ENCODE measurements at regions not wholly inside any gene's neighbourhood (a gene's known extent, or its start where the extent isn't known, plus 50 kb on each side); places are given as distances from the start of the nearest gene placed in this dataset.

DNA sequence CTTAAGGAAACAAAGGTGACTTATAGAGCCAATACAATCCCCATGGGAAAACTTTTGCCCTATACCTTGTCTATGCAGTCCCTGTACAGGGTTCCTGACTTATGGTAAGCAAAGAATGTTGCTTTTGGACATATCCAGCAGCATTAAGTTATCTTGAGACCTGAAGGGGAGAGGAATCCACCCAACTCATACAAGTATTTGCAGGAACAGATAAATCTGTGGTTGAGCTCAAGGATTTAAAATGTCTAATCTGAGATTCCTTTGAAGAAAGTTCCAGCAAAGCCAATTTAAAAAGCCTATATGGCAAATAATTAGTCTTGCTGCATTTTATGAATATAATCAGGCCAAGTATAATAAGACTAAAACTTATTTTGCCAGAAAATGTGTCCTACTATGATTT is 739.5 kb upstream of the CDH2 start:
- no peak for TF ChIP-seq CTCF (IDR thresholded peaks at IDR 0.05)
- peaks cover 0 to 6% (median 4%) of the 10 kb centered on the region in 3 donors for H3K9me3 ChIP-seq
- intact Hi-C loops (cut with DNase I; ENCODE audit: low total_unique reads): no loop called here
- H3K4me1 ChIP-seq: no peaks in the 10 kb centered on the region
- no peak overlapping the region for H3K4me3 ChIP-seq
- DNase-seq: no peak
- no peaks in the 10 kb centered on the region for H3K36me3 ChIP-seq
- no peak overlapping the region for H3K27ac ChIP-seq
- H3K27me3 ChIP-seq: no peaks in the 10 kb centered on the region

DNA sequence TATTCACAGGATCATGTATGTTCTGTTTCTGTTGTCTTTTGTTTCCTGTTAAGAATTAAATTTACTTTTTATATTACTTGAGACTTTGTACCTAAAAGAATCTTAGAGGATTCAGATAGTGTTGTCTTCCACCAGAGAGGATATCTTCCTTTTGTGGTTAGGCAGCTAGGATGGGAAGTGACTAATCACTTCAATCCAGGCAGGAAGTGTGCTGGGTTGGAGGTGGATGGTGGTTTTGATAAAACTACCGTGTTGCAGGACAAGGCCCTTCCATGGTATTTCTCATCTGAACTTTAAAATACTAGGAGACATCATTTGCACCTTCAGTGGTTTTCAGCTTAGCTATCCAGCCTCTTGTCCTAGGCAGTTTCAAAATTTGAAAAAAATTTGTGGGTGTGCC is 728.6 kb upstream of the CDH2 start:
- TF ChIP-seq CTCF (IDR thresholded peaks at IDR 0.05): no peak
- Histone ChIP-seq H3K4me1 (no peaks in the 10 kb centered on the region), H3K9me3 (no peaks in the 10 kb centered on the region), H3K4me3 (no peak overlapping the region), H3K27me3 (no peaks in the 10 kb centered on the region), H3K27ac (no peak overlapping the region), H3K36me3 (no peaks in the 10 kb centered on the region)
- no peak for DNase-seq
- intact Hi-C loops (cut with DNase I; ENCODE audit: low total_unique reads): no loop called here

GRCh38 chr18:28904789-28905364 is 727.9 kb upstream of the CDH2 start:
- no peak for DNase-seq
- intact Hi-C loops (cut with DNase I; ENCODE audit: low total_unique reads): no loop called here
- no peak for TF ChIP-seq CTCF (IDR thresholded peaks at IDR 0.05)

GRCh38 chr18:28903306-28903705 is 726.4 kb upstream of the CDH2 start:
- no peaks in the 10 kb centered on the region for H3K4me1 ChIP-seq
- intact Hi-C loops (cut with DNase I; ENCODE audit: low total_unique reads): no loop called here
- no peaks in the 10 kb centered on the region for H3K36me3 ChIP-seq
- no peak overlapping the region for H3K27ac ChIP-seq
- no peaks in the 10 kb centered on the region for H3K9me3 ChIP-seq
- no peak for TF ChIP-seq CTCF (IDR thresholded peaks at IDR 0.05)
- no peak overlapping the region for H3K4me3 ChIP-seq
- no peaks in the 10 kb centered on the region for H3K27me3 ChIP-seq
- no peak for DNase-seq

More at GRCh38 chr18:28904789-28905364, 727.9 kb upstream of the CDH2 start:
- no peak overlapping the region for H3K27ac ChIP-seq
- no peaks in the 10 kb centered on the region for H3K4me1 ChIP-seq
- H3K27me3 ChIP-seq: no peaks in the 10 kb centered on the region
- H3K36me3 ChIP-seq: no peaks in the 10 kb centered on the region
- H3K9me3 ChIP-seq: no peaks in the 10 kb centered on the region
- no peak overlapping the region for H3K4me3 ChIP-seq

- no peaks in the 10 kb centered on the region for H3K27me3 ChIP-seq
- intact Hi-C loops (cut with DNase I; ENCODE audit: low total_unique reads): no loop called here
- no peak overlapping the region for H3K4me3 ChIP-seq
- H3K36me3 ChIP-seq: no peaks in the 10 kb centered on the region
- H3K9me3 ChIP-seq: no peaks in the 10 kb centered on the region
- no peak for TF ChIP-seq CTCF (IDR thresholded peaks at IDR 0.05)
- no peaks in the 10 kb centered on the region for H3K4me1 ChIP-seq
- no peak overlapping the region for H3K27ac ChIP-seq
- no peak for DNase-seq
Observed at GRCh38 chr18:28890791-28891190, 713.9 kb upstream of the CDH2 start.

DNA sequence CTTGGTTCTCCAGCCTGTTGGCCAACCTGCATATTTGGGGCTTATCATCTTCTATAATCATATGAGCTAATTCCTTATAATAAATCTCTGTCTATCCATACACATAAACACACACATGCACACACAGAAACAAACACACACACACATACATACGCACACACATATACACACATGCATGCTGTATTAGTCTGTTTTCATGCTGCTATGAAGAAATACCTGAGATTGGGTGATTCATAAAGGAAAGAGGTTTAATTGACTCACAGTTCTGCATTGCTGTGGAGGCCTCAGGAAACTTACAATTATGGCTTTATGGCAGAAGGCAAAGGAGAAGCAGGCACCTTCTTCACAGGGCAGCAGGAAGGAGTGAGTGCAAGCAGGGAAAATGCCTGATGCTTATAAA is 707.4 kb upstream of the CDH2 start:
- H3K4me1 ChIP-seq: no peaks in the 10 kb centered on the region

More for the DNA sequence above, 707.4 kb upstream of the CDH2 start:
- no peaks in the 10 kb centered on the region for H3K27me3 ChIP-seq
- H3K36me3 ChIP-seq: no peaks in the 10 kb centered on the region
- H3K4me3 ChIP-seq: no peak overlapping the region
- no peaks in the 10 kb centered on the region for H3K9me3 ChIP-seq
- no peak for DNase-seq
- no peak for TF ChIP-seq CTCF (IDR thresholded peaks at IDR 0.05)
- intact Hi-C loops (cut with DNase I; ENCODE audit: low total_unique reads): no loop called here
- H3K27ac ChIP-seq: no peak overlapping the region

Measured in tibial artery (tissue), 4 donors.